Left ventricle myocardium inferior (tissue), 1 donor: ENCODE measurements at regions not wholly inside any gene's neighbourhood (a gene's known extent, or its start where the extent isn't known, plus 50 kb on each side); places are given as distances from the start of the nearest gene placed in this dataset.

Experiments used
- DNase-seq: peaks from one replicate; pipeline ENCODE4 v3.0.0-alpha.2; 2020
- H3K27ac ChIP-seq: fragments of 200-600 bp; replicated peaks from 2 replicates; pipeline ENCODE4 v1.8.0; 2021
- H3K27me3 ChIP-seq: fragments of 200-600 bp; 2 replicates; pipeline ENCODE4 v1.8.0; 2021; ENCODE audit warnings: low read depth
- H3K36me3 ChIP-seq: fragments of 200-600 bp; 2 replicates; pipeline ENCODE4 v1.8.0; 2021
- H3K4me1 ChIP-seq: fragments of 200-600 bp; 2 replicates; pipeline ENCODE4 v1.8.0; 2021
- H3K4me3 ChIP-seq: fragments of 200-600 bp; 2 replicates; pipeline ENCODE4 v1.8.0; 2021; ENCODE audit warnings: mild to moderate bottlenecking, moderate library complexity
- H3K9me3 ChIP-seq: fragments of 200-600 bp; replicated peaks from 2 replicates; pipeline ENCODE4 v1.8.0; 2021
- intact Hi-C: fragments of 100-400 bp; cut with micrococcal nuclease; formaldehyde crosslinking; loops from one replicate; pipeline ENCODE4 v1.11.0; 2022
- TF ChIP-seq, protein P1 (sequence below): fragments of 200-600 bp; IDR thresholded peaks from 2 replicates; pipeline ENCODE4 v1.8.0; 2021; ENCODE audit warnings: antibody characterized with exemption, mild to moderate bottlenecking, borderline replicate concordance
- donor health status: DM: no; HTN: yes; CAD: no; lungs with severe emphysema.

DNA sequence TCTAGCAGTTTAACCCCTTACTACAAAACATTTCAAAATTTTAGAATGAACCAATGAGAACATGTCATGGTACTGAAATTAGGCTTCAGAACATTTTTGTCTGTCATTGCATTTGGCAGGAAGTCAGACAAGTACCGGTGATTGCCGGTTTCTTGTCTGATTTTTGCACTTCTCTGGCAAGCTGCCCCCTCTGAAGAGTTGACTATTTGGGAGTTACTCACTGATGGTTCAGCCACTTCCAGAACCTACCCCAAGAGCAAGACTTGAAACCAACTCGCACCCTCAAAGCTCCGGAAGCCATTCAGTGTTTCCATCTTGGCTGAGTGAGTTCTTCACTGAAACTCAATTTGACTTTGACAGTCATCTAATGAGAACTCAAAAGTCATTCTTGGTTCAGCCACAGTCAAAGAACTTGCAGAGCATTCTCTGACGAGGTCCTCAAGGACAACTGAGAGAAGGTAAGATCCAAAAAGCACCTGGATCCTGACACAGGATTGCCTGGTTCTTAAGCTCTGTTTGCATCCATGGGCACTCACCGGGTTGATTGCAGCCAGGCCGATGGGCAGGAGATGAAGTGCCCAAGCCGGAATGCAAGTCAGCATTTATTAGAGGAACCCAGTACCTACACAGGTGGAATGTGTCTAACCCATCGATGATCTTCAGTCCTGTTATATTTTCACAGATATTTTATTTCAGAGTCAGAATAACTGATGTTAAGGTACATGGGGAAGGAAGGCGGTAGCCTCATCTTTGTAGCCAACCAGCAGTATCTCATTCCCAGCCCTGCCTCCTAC is 93.6 kb downstream of the USP22 start:
- TF ChIP-seq, protein P1, sequence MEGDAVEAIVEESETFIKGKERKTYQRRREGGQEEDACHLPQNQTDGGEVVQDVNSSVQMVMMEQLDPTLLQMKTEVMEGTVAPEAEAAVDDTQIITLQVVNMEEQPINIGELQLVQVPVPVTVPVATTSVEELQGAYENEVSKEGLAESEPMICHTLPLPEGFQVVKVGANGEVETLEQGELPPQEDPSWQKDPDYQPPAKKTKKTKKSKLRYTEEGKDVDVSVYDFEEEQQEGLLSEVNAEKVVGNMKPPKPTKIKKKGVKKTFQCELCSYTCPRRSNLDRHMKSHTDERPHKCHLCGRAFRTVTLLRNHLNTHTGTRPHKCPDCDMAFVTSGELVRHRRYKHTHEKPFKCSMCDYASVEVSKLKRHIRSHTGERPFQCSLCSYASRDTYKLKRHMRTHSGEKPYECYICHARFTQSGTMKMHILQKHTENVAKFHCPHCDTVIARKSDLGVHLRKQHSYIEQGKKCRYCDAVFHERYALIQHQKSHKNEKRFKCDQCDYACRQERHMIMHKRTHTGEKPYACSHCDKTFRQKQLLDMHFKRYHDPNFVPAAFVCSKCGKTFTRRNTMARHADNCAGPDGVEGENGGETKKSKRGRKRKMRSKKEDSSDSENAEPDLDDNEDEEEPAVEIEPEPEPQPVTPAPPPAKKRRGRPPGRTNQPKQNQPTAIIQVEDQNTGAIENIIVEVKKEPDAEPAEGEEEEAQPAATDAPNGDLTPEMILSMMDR: no peak
- Histone ChIP-seq H3K4me1 (no peaks in the 10 kb centered on the region), H3K27me3 (peaks cover 35% of the 10 kb centered on the region), H3K9me3 (no peaks in the 10 kb centered on the region), H3K27ac (no peak overlapping the region), H3K36me3 (no peaks in the 10 kb centered on the region), H3K4me3 (no peak overlapping the region)
- DNase-seq: no peak
- intact Hi-C loops: no loop called here
